ENCODE measurements at regions not wholly inside any gene's neighbourhood (a gene's known extent, or its start where the extent isn't known, plus 50 kb on each side); places are given as distances from the start of the nearest gene placed in this dataset.

- no peak for TF ChIP-seq ZNF274 (IDR thresholded peaks at IDR 0.05; ENCODE audit: low read depth, low read length)
- no peak overlapping the region for H3K4me3 ChIP-seq (ENCODE audit: low read length)
Observed at GRCh38 chr5:165187815-165188214, 1682.4 kb downstream of the MAT2B start.

GRCh38 chr5:165188556-165189175, 1683.2 kb downstream of the MAT2B start:
- TF ChIP-seq ZNF274 (IDR thresholded peaks at IDR 0.05; ENCODE audit: low read depth, low read length), result no peak

GRCh38 chr5:165196961-165197360, 1691.5 kb downstream of the MAT2B start:
- H3K4me3 ChIP-seq (ENCODE audit: low read length), result no peak overlapping the region
- TF ChIP-seq ZNF274 (IDR thresholded peaks at IDR 0.05; ENCODE audit: low read depth, low read length), result no peak

More at GRCh38 chr5:165188556-165189175, 1683.2 kb downstream of the MAT2B start:
- no peak overlapping the region for H3K4me3 ChIP-seq (ENCODE audit: low read length)

- no peak for TF ChIP-seq ZNF274 (IDR thresholded peaks at IDR 0.05; ENCODE audit: low read depth, low read length)
Observed at GRCh38 chr5:165201369-165201768, 1696.0 kb downstream of the MAT2B start.

GRCh38 chr5:165201771-165202518, 1696.5 kb downstream of the MAT2B start:
- no peak overlapping the region for H3K4me3 ChIP-seq (ENCODE audit: low read length)
- no peak for TF ChIP-seq ZNF274 (IDR thresholded peaks at IDR 0.05; ENCODE audit: low read depth, low read length)

More at GRCh38 chr5:165201369-165201768, 1696.0 kb downstream of the MAT2B start:
- no peak overlapping the region for H3K4me3 ChIP-seq (ENCODE audit: low read length)

- no peak overlapping the region for H3K4me3 ChIP-seq (ENCODE audit: low read length)
- TF ChIP-seq ZNF274 (IDR thresholded peaks at IDR 0.05; ENCODE audit: low read depth, low read length), result no peak
Observed at GRCh38 chr5:165202519-165202910, 1697.1 kb downstream of the MAT2B start.

- no peak overlapping the region for H3K4me3 ChIP-seq (ENCODE audit: low read length)
- TF ChIP-seq ZNF274 (IDR thresholded peaks at IDR 0.05; ENCODE audit: low read depth, low read length), result no peak
Observed at GRCh38 chr5:165209101-165209727, 1703.8 kb downstream of the MAT2B start.

GRCh38 chr5:165224366-165225045, 1719.1 kb downstream of the MAT2B start:
- TF ChIP-seq ZNF274 (IDR thresholded peaks at IDR 0.05; ENCODE audit: low read depth, low read length), result no peak
- no peak overlapping the region for H3K4me3 ChIP-seq (ENCODE audit: low read length)

- no peak overlapping the region for H3K4me3 ChIP-seq (ENCODE audit: low read length)
- TF ChIP-seq ZNF274 (IDR thresholded peaks at IDR 0.05; ENCODE audit: low read depth, low read length), result no peak
Observed at GRCh38 chr5:165227515-165227914, 1722.1 kb downstream of the MAT2B start.

GRCh38 chr5:165228184-165228583, 1722.8 kb downstream of the MAT2B start:
- no peak overlapping the region for H3K4me3 ChIP-seq (ENCODE audit: low read length)
- no peak for TF ChIP-seq ZNF274 (IDR thresholded peaks at IDR 0.05; ENCODE audit: low read depth, low read length)

GRCh38 chr5:165231821-165232508, 1726.5 kb downstream of the MAT2B start:
- no peak for TF ChIP-seq ZNF274 (IDR thresholded peaks at IDR 0.05; ENCODE audit: low read depth, low read length)
- H3K4me3 ChIP-seq (ENCODE audit: low read length), result no peak overlapping the region

GRCh38 chr5:165232509-165233028, 1727.2 kb downstream of the MAT2B start:
- no peak overlapping the region for H3K4me3 ChIP-seq (ENCODE audit: low read length)
- TF ChIP-seq ZNF274 (IDR thresholded peaks at IDR 0.05; ENCODE audit: low read depth, low read length), result no peak

GRCh38 chr5:165241811-165242210, 1736.4 kb downstream of the MAT2B start:
- H3K4me3 ChIP-seq (ENCODE audit: low read length), result no peak overlapping the region
- TF ChIP-seq ZNF274 (IDR thresholded peaks at IDR 0.05; ENCODE audit: low read depth, low read length), result no peak

GRCh38 chr5:165242646-165243045, 1737.2 kb downstream of the MAT2B start:
- H3K4me3 ChIP-seq (ENCODE audit: low read length), result no peak overlapping the region
- no peak for TF ChIP-seq ZNF274 (IDR thresholded peaks at IDR 0.05; ENCODE audit: low read depth, low read length)
